Colonic mucosa (tissue), 4 donors: ENCODE measurements at regions not wholly inside any gene's neighbourhood (a gene's known extent, or its start where the extent isn't known, plus 50 kb on each side); places are given as distances from the start of the nearest gene placed in this dataset.

Experiments
- DNase-seq: peaks from one replicate; pipeline ENCODE4 v3.0.0-alpha.2; 2020
- H3K27ac ChIP-seq: fragments of 200-600 bp; one replicate; pipeline ENCODE4 v1.8.0; 2021
- H3K27me3 ChIP-seq: fragments of 200-600 bp; one replicate; pipeline ENCODE4 v1.8.0; 2021
- H3K36me3 ChIP-seq: fragments of 200-600 bp; one replicate; pipeline ENCODE4 v1.8.0; 2021
- H3K4me1 ChIP-seq: fragments of 200-600 bp; one replicate; pipeline ENCODE4 v1.8.0; 2021; ENCODE audit warnings: mild to moderate bottlenecking
- H3K4me3 ChIP-seq: fragments of 200-600 bp; one replicate; pipeline ENCODE4 v1.8.0; 2021
- H3K9ac ChIP-seq, 2 donors: one replicate each; pipeline ENCODE4 v1.7.0; 2013; ENCODE audit warnings: control low read depth in 2 of 2, low read depth in 2 of 2, low read length in 2 of 2
- H3K9me3 ChIP-seq: fragments of 200-600 bp; one replicate; pipeline ENCODE4 v1.8.0; 2021
- CTCF ChIP-seq: fragments of 200-600 bp; IDR thresholded peaks from one replicate; pipeline ENCODE4 v1.8.0; 2022; ENCODE audit warnings: antibody characterized with exemption, mild to moderate bottlenecking
- intact Hi-C: fragments of 100-400 bp; cut with DNase I; formaldehyde crosslinking; loops from one replicate; pipeline ENCODE4 v1.14.1; 2022
- donor health status: healthy.
- donor health status: DM: no; HTN: no; CAD: no.
- donor health status: DM: no; HTN: no; CAD: no.

GRCh38 chr14:34266344-34266743 lies 195.7 kb downstream of the SPTSSA start:
- intact Hi-C loops = no loop called here
- no peak for TF ChIP-seq CTCF
- H3K9me3 ChIP-seq = no peaks in the 10 kb centered on the region

GRCh38 chr14:34262127-34262910 lies 199.7 kb downstream of the SPTSSA start:
- TF ChIP-seq CTCF = no peak
- Histone ChIP-seq H3K9me3 (no peaks in the 10 kb centered on the region), H3K4me1 (no peaks in the 10 kb centered on the region), H3K4me3 (no peak overlapping the region), H3K27ac (no peak overlapping the region), H3K27me3 (no peaks in the 10 kb centered on the region), H3K9ac (no peak overlapping the region), H3K36me3 (no peaks in the 10 kb centered on the region)
- no peak for DNase-seq
- intact Hi-C loops = no loop called here

More at GRCh38 chr14:34266344-34266743, 195.7 kb downstream of the SPTSSA start:
- H3K9ac ChIP-seq = no peak overlapping the region
- no peaks in the 10 kb centered on the region for H3K27me3 ChIP-seq
- H3K4me1 ChIP-seq = no peaks in the 10 kb centered on the region
- no peak overlapping the region for H3K27ac ChIP-seq
- DNase-seq = no peak
- no peak overlapping the region for H3K4me3 ChIP-seq
- no peaks in the 10 kb centered on the region for H3K36me3 ChIP-seq

- no peak for DNase-seq
- H3K4me3 ChIP-seq = no peak overlapping the region
- no peak for TF ChIP-seq CTCF
- H3K27me3 ChIP-seq = no peaks in the 10 kb centered on the region
- no peak overlapping the region for H3K27ac ChIP-seq
- H3K9me3 ChIP-seq = no peaks in the 10 kb centered on the region
- no peaks in the 10 kb centered on the region for H3K36me3 ChIP-seq
- intact Hi-C loops = no loop called here
- no peak overlapping the region for H3K9ac ChIP-seq
- no peaks in the 10 kb centered on the region for H3K4me1 ChIP-seq
Observed at GRCh38 chr14:34259996-34260395, 202.0 kb downstream of the SPTSSA start.

GRCh38 chr14:34258318-34258717 lies 203.7 kb downstream of the SPTSSA start:
- Histone ChIP-seq H3K36me3 (no peaks in the 10 kb centered on the region), H3K27me3 (no peaks in the 10 kb centered on the region), H3K9ac (no peak overlapping the region), H3K27ac (no peak overlapping the region), H3K4me3 (no peak overlapping the region), H3K4me1 (no peaks in the 10 kb centered on the region), H3K9me3 (no peaks in the 10 kb centered on the region)
- intact Hi-C loops = no loop called here
- TF ChIP-seq CTCF = no peak
- DNase-seq = no peak

- Histone ChIP-seq H3K4me1 (no peaks in the 10 kb centered on the region), H3K36me3 (no peaks in the 10 kb centered on the region), H3K9ac (no peak overlapping the region), H3K4me3 (no peak overlapping the region), H3K27me3 (no peaks in the 10 kb centered on the region), H3K9me3 (no peaks in the 10 kb centered on the region), H3K27ac (no peak overlapping the region)
- intact Hi-C loops = no loop called here
- no peak for DNase-seq
- TF ChIP-seq CTCF = no peak
Observed at GRCh38 chr14:34257505-34257904, 204.5 kb downstream of the SPTSSA start.
